Fibroblast of lung (primary cell): ENCODE measurements at regions not wholly inside any gene's neighbourhood (a gene's known extent, or its start where the extent isn't known, plus 50 kb on each side); places are given as distances from the start of the nearest gene placed in this dataset.

Experiments
- DNase-seq, 2 donors: peaks; one replicate each; pipeline versions ENCODE4 v3.0.0 to v3.0.0-alpha.2; 2010; ENCODE audit warnings: low read depth in 2 of 2
- H2AFZ ChIP-seq: 2 replicates; pipeline ENCODE4 v1.5.1; 2012; ENCODE audit warnings: low read length, control low read depth, inconsistent platforms
- H3K27ac ChIP-seq: 2 replicates; pipeline ENCODE4 v1.5.1; 2011; ENCODE audit warnings: low read length, control low read depth; ENCODE audit not compliant: insufficient read depth
- H3K27me3 ChIP-seq: 2 replicates; pipeline ENCODE4 v1.5.1; 2011; ENCODE audit warnings: mild to moderate bottlenecking, low read length; ENCODE audit not compliant: control insufficient read depth, insufficient read depth
- H3K36me3 ChIP-seq: 2 replicates; pipeline ENCODE4 v1.5.1; 2011; ENCODE audit warnings: low read length; ENCODE audit not compliant: control insufficient read depth, insufficient read depth
- H3K4me1 ChIP-seq: 2 replicates; pipeline ENCODE4 v1.5.1; 2011; ENCODE audit warnings: low read length; ENCODE audit not compliant: control insufficient read depth, insufficient read depth; ENCODE audit errors: extremely low read depth
- H3K4me2 ChIP-seq: 2 replicates; pipeline ENCODE4 v1.5.1; 2011; ENCODE audit warnings: low read length, control low read depth; ENCODE audit not compliant: insufficient read depth; ENCODE audit errors: extremely low read depth
- H3K4me3 ChIP-seq, 4 experiments: fragments of 200-600 bp in 1 of 4; sonication (generic) in 1 of 4; replicated peaks in 1 of 4; 2 replicates each; pipeline ENCODE4 v1.5.1; 2011 to 2016; ENCODE audit warnings: low read length in 4 of 4, low read depth in 3 of 4, mild to moderate bottlenecking in 3 of 4, control low read depth in 2 of 4, inconsistent platforms in 1 of 4, mixed read lengths in 1 of 4; ENCODE audit not compliant: insufficient read depth in 1 of 4; ENCODE audit errors: control extremely low read depth in 1 of 4
- H3K79me2 ChIP-seq: 2 replicates; pipeline ENCODE4 v1.5.1; 2012; ENCODE audit warnings: mild to moderate bottlenecking, low read length, inconsistent platforms; ENCODE audit not compliant: control insufficient read depth, insufficient read depth
- H3K9ac ChIP-seq: 2 replicates; pipeline ENCODE4 v1.5.1; 2011; ENCODE audit warnings: mild to moderate bottlenecking, low read length, control low read depth; ENCODE audit not compliant: insufficient read depth
- H3K9me3 ChIP-seq: 2 replicates; pipeline ENCODE4 v1.5.1; 2012; ENCODE audit warnings: low read depth, low read length; ENCODE audit not compliant: control insufficient read depth, insufficient read depth
- H4K20me1 ChIP-seq: 2 replicates; pipeline ENCODE4 v1.5.1; 2011; ENCODE audit warnings: low read length; ENCODE audit not compliant: control insufficient read depth, insufficient read depth; ENCODE audit errors: extremely low read depth
- EZH2 ChIP-seq: IDR thresholded peaks from 2 replicates; pipeline ENCODE4 v1.5.1; 2012; ENCODE audit warnings: low read length, control low read depth, mild to moderate bottlenecking; ENCODE audit errors: missing control alignments
- TF ChIP-seq, protein P1 (sequence below), 2 donors: IDR thresholded peaks in 1 of 2; conservative IDR thresholded peaks in 1 of 2; 1 replicate in 1 of 2; 2 replicates in 1 of 2; pipeline ENCODE4 v1.5.1; 2011 to 2012; ENCODE audit warnings: low read length in 2 of 2, control low read depth in 1 of 2, inconsistent platforms in 1 of 2, low read depth in 1 of 2, mild to moderate bottlenecking in 1 of 2

DNA sequence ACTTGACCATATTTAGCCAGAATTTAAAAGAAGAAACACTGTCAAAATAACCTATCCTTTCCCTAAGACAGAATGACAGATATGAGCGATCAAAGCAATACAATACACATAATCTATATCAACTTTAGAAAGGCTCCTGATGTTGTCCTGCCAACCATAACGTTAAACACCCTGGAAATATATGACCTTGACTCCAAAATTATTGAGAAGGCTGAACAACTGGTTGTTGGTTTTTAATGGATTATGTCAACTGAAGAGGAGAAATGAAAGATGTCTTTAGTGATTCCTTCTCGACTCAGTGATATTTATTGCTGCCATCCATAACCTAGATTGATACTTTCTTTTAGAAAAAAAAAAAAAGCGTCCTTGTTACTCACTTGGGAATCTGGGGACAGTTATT, 957.2 kb downstream of the SLITRK1 start:
- Histone ChIP-seq H3K36me3 (no peaks in the 10 kb centered on the region), H2AFZ (no peak overlapping the region), H3K9ac (no peak overlapping the region), H4K20me1 (no peaks in the 10 kb centered on the region), H3K4me2 (no peak overlapping the region), H3K27me3 (no peaks in the 10 kb centered on the region), H3K79me2 (no peaks in the 10 kb centered on the region), H3K4me1 (no peaks in the 10 kb centered on the region), H3K9me3 (no peaks in the 10 kb centered on the region), H3K4me3 (no peak overlapping the region), H3K27ac (no peak overlapping the region)
- DNase-seq, result no peak
- TF ChIP-seq, protein P1, sequence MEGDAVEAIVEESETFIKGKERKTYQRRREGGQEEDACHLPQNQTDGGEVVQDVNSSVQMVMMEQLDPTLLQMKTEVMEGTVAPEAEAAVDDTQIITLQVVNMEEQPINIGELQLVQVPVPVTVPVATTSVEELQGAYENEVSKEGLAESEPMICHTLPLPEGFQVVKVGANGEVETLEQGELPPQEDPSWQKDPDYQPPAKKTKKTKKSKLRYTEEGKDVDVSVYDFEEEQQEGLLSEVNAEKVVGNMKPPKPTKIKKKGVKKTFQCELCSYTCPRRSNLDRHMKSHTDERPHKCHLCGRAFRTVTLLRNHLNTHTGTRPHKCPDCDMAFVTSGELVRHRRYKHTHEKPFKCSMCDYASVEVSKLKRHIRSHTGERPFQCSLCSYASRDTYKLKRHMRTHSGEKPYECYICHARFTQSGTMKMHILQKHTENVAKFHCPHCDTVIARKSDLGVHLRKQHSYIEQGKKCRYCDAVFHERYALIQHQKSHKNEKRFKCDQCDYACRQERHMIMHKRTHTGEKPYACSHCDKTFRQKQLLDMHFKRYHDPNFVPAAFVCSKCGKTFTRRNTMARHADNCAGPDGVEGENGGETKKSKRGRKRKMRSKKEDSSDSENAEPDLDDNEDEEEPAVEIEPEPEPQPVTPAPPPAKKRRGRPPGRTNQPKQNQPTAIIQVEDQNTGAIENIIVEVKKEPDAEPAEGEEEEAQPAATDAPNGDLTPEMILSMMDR (conservative IDR thresholded peaks at IDR 0.05 in 1 of 2, IDR thresholded peaks at IDR 0.05 in 1 of 2; ENCODE audit: low read depth in 1 of 2, low read length in 2 of 2), result no peak
- no peak for TF ChIP-seq EZH2

GRCh38 chr13:82917984-82918383, 964.3 kb downstream of the SLITRK1 start:
- Histone ChIP-seq H3K79me2 (no peaks in the 10 kb centered on the region), H3K4me3 (no peak overlapping the region), H2AFZ (no peak overlapping the region), H3K9me3 (no peaks in the 10 kb centered on the region), H3K27ac (no peak overlapping the region), H3K4me1 (no peaks in the 10 kb centered on the region), H3K9ac (no peak overlapping the region), H3K4me2 (no peak overlapping the region), H3K36me3 (no peaks in the 10 kb centered on the region), H3K27me3 (no peaks in the 10 kb centered on the region), H4K20me1 (no peaks in the 10 kb centered on the region)
- DNase-seq, result no peak
- TF ChIP-seq EZH2, result no peak
- TF ChIP-seq, protein P1 (conservative IDR thresholded peaks at IDR 0.05 in 1 of 2, IDR thresholded peaks at IDR 0.05 in 1 of 2; ENCODE audit: low read depth in 1 of 2, low read length in 2 of 2), result no peak

DNA sequence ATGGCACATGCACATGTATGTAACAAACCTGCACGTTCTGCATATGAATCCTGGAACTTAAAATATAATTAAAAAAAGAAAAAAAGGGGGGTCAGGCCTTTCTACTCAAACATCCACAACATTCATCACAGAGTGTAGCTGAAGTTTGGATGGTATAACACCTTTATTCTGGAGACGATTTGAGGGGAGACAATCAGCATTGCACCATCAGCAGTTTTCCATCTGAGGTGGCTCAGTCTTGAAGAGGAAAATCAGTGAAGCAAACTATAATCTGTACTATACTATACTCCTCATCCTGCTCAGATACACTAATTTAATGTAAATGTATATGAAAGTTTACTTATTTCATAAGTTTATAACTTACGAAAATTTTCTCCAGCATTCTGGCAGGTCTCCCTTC, 969.7 kb downstream of the SLITRK1 start:
- H4K20me1 ChIP-seq, result no peaks in the 10 kb centered on the region
- H3K79me2 ChIP-seq, result no peaks in the 10 kb centered on the region
- TF ChIP-seq EZH2, result no peak
- TF ChIP-seq, protein P1 (conservative IDR thresholded peaks at IDR 0.05 in 1 of 2, IDR thresholded peaks at IDR 0.05 in 1 of 2; ENCODE audit: low read depth in 1 of 2, low read length in 2 of 2), result no peak
- no peak overlapping the region for H3K27ac ChIP-seq
- H3K4me2 ChIP-seq, result no peak overlapping the region
- H3K9ac ChIP-seq, result no peak overlapping the region
- H3K4me3 ChIP-seq, result no peak overlapping the region
- H3K36me3 ChIP-seq, result no peaks in the 10 kb centered on the region
- no peaks in the 10 kb centered on the region for H3K27me3 ChIP-seq
- no peak for DNase-seq
- no peaks in the 10 kb centered on the region for H3K9me3 ChIP-seq
- H3K4me1 ChIP-seq, result no peaks in the 10 kb centered on the region
- H2AFZ ChIP-seq, result no peak overlapping the region
